SK-N-SH treated with all-trans-retinoic acid at 6 μM for 48 hours (cell line): ENCODE measurements at regions not wholly inside any gene's neighbourhood (a gene's known extent, or its start where the extent isn't known, plus 50 kb on each side); places are given as distances from the start of the nearest gene placed in this dataset.

Experiments used
- ARNTL ChIP-seq: fragments of 450-650 bp; formaldehyde crosslinking; IDR thresholded peaks from 2 replicates; pipeline ENCODE4 v1.5.0; 2020; ENCODE audit warnings: low read depth, mild to moderate bottlenecking, moderate library complexity, borderline replicate concordance
- PATZ1 ChIP-seq: fragments of 250-450 bp; sonication (Bioruptor Pico); IDR thresholded peaks from 2 replicates; pipeline ENCODE4 v1.8.0; 2020; ENCODE audit warnings: mild to moderate bottlenecking, moderate library complexity, borderline replicate concordance
- POU6F1 ChIP-seq: fragments of 250-450 bp; sonication (Bioruptor Pico); IDR thresholded peaks from 2 replicates; pipeline ENCODE4 v1.8.0; 2021; ENCODE audit warnings: low read depth, mild to moderate bottlenecking, moderate library complexity, borderline replicate concordance
- RARB ChIP-seq: fragments of 250-450 bp; sonication (Bioruptor Pico); IDR thresholded peaks from 2 replicates; pipeline ENCODE4 v1.8.0; 2021; ENCODE audit warnings: mild to moderate bottlenecking, moderate library complexity
- SNAI2 ChIP-seq: fragments of 250-450 bp; sonication (Bioruptor Pico); IDR thresholded peaks from 2 replicates; pipeline ENCODE4 v1.5.0; 2020; ENCODE audit warnings: mild to moderate bottlenecking, moderate library complexity
- ZFP30 ChIP-seq: fragments of 450-650 bp; formaldehyde crosslinking; IDR thresholded peaks from 2 replicates; pipeline ENCODE4 v1.5.0; 2022; ENCODE audit warnings: mild to moderate bottlenecking, moderate library complexity

DNA sequence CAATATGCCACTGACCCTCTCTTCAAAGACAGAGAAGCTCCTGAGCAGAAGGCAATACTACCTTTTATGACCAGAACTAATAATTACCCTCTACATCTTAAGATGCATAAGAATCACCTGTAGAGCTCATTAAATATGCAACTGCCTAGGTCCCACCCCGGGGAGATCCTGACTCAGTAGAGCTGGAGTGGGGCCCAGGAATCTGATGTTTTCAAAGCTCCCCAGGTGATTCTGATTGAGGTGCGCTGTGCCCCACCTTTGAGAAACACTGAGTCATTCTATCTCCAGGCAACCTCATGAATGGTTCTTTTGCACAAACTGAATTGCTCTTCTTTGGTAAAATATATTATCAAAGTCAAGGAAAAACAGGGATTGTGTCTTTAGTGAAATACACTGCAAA is 149.3 kb upstream of the BMP4 start:
- TF ChIP-seq ZFP30: no peak
- no peak for TF ChIP-seq POU6F1
- no peak for TF ChIP-seq ARNTL (CRISPR knock-in tag)
- TF ChIP-seq PATZ1 (CRISPR knock-in tag): no peak
- TF ChIP-seq SNAI2: no peak
- no peak for TF ChIP-seq RARB
